Upper lobe of left lung (tissue), 6 donors: ENCODE measurements at regions not wholly inside any gene's neighbourhood (a gene's known extent, or its start where the extent isn't known, plus 50 kb on each side); places are given as distances from the start of the nearest gene placed in this dataset.

ENCODE experiments used
- ATAC-seq, 2 donors: fragments of 200-7000 bp; cut with Tn5 transposase; one replicate each; pipeline ENCODE4 v1.9.1; 2022; ENCODE audit warnings: mild to moderate bottlenecking in 2 of 2, moderate library complexity in 2 of 2; ENCODE audit not compliant: low FRiP score in 2 of 2
- DNase-seq, 2 donors: peaks; one replicate each; pipeline ENCODE4 v3.0.0-alpha.2; 2019 to 2020
- H3K27ac ChIP-seq, 4 donors: fragments of 200-600 bp; sonication (generic); one replicate each; pipeline ENCODE4 v1.5.1; 2016 to 2019
- H3K27me3 ChIP-seq, 4 donors: fragments of 200-600 bp; sonication (generic); one replicate each; pipeline ENCODE4 v1.5.1; 2017 to 2019
- H3K36me3 ChIP-seq, 4 donors: fragments of 200-600 bp; sonication (generic); one replicate each; pipeline ENCODE4 v1.5.1; 2016 to 2019
- H3K4me1 ChIP-seq, 4 donors: fragments of 200-600 bp; sonication (generic); one replicate each; pipeline ENCODE4 v1.5.1; 2018 to 2019
- H3K4me3 ChIP-seq, 4 donors: fragments of 200-600 bp; sonication (generic); one replicate each; pipeline ENCODE4 v1.5.1; 2017 to 2019; ENCODE audit warnings: mild to moderate bottlenecking in 2 of 4, moderate library complexity in 1 of 4
- H3K9me3 ChIP-seq, 4 donors: fragments of 200-600 bp; sonication (generic); one replicate each; pipeline ENCODE4 v1.5.1; 2018 to 2019
- CTCF ChIP-seq, 6 experiments: fragments of 450-650 bp in 4 of 6; fragments of 200-600 bp in 2 of 6; sonication (generic) in 2 of 6; IDR thresholded peaks; one replicate each; pipeline ENCODE4 v1.5.1; 2016 to 2019; ENCODE audit warnings: antibody characterized with exemption in 6 of 6
- EP300 ChIP-seq, 4 donors: sonication (generic); formaldehyde crosslinking; IDR thresholded peaks; one replicate each; pipeline ENCODE4 v1.5.1; 2017; ENCODE audit warnings: antibody characterized with exemption in 4 of 4, control low read depth in 2 of 4
- POLR2A ChIP-seq, 4 donors: fragments of 450-650 bp; IDR thresholded peaks; one replicate each; pipeline ENCODE4 v1.5.1; 2016 to 2017; ENCODE audit warnings: antibody characterized with exemption in 4 of 4, mild to moderate bottlenecking in 2 of 4
- POLR2AphosphoS5 ChIP-seq, 2 donors: sonication (generic); formaldehyde crosslinking; IDR thresholded peaks; one replicate each; pipeline ENCODE4 v1.5.1; 2017; ENCODE audit warnings: antibody characterized with exemption in 2 of 2
- WGBS, 2 donors: methylation state at CpG; one replicate each; pipeline ENCODE4 v1.1.5; 2017 to 2018; 5-methylcytosine and 5-hydroxymethylcytosine counted together
- donor health status: DM: no; HTN: no; CAD: no; lungs with moderate emphysema.
- donor health status: DM: no; HTN: yes; CAD: no; lungs with severe emphysema.

GRCh38 chr6:138714493-138714892 lies 59.1 kb upstream of the CCDC28A start:
- Histone ChIP-seq H3K27me3 (no peaks in the 10 kb centered on the region), H3K9me3 (peaks cover 0 to 7% (median 5%) of the 10 kb centered on the region in 4 donors), H3K4me1 (peaks cover 0 to 5% (median 2%) of the 10 kb centered on the region in 4 donors), H3K36me3 (no peaks in the 10 kb centered on the region), H3K27ac (no peak overlapping the region), H3K4me3 (no peak overlapping the region)
- TF ChIP-seq CTCF (IDR thresholded peaks at IDR 0.05) = no peak
- no peak for TF ChIP-seq EP300 (IDR thresholded peaks at IDR 0.05)
- no peak for TF ChIP-seq POLR2AphosphoS5 (IDR thresholded peaks at IDR 0.05)
- DNase-seq (no peak), ATAC-seq (no peak)

- no peak overlapping the region for H3K27ac ChIP-seq
- no peaks in the 10 kb centered on the region for H3K36me3 ChIP-seq
- no peak overlapping the region for H3K4me3 ChIP-seq
- ATAC-seq (no peak), DNase-seq (no peak)
- TF ChIP-seq CTCF (IDR thresholded peaks at IDR 0.05) = no peak
- TF ChIP-seq POLR2A (IDR thresholded peaks at IDR 0.05) = no peak
- no peak for TF ChIP-seq EP300 (IDR thresholded peaks at IDR 0.05)
- no peak for TF ChIP-seq POLR2AphosphoS5 (IDR thresholded peaks at IDR 0.05)
- H3K4me1 ChIP-seq = peaks cover 0 to 13% (median 2%) of the 10 kb centered on the region in 4 donors
- WGBS, 2 donors = 79 to 82% methylated on average over 1 of the region's 1 CpG
- no peaks in the 10 kb centered on the region for H3K27me3 ChIP-seq
- peaks cover 0 to 7% (median 5%) of the 10 kb centered on the region in 4 donors for H3K9me3 ChIP-seq
Measured at GRCh38 chr6:138716013-138716412, 57.6 kb upstream of the CCDC28A start.

- peaks cover 0 to 7% (median 5%) of the 10 kb centered on the region in 4 donors for H3K9me3 ChIP-seq
- H3K36me3 ChIP-seq = no peaks in the 10 kb centered on the region
- WGBS, 2 donors = 83 to 92% methylated on average over 4 of the region's 4 CpGs
- DNase-seq (no peak), ATAC-seq (no peak)
- no peak overlapping the region for H3K4me3 ChIP-seq
- TF ChIP-seq EP300 (IDR thresholded peaks at IDR 0.05) (no peak), POLR2AphosphoS5 (IDR thresholded peaks at IDR 0.05) (no peak), POLR2A (IDR thresholded peaks at IDR 0.05) (no peak), CTCF (IDR thresholded peaks at IDR 0.05) (no peak)
- no peaks in the 10 kb centered on the region for H3K27me3 ChIP-seq
- peaks cover 0 to 13% (median 2%) of the 10 kb centered on the region in 4 donors for H3K4me1 ChIP-seq
- H3K27ac ChIP-seq = no peak overlapping the region
Measured at GRCh38 chr6:138716971-138717665, 56.5 kb upstream of the CCDC28A start.

- H3K27ac ChIP-seq = peak overlapping the region in 2 of 4 donors; percentile 4 to 70
- WGBS, 2 donors = 61 to 63% methylated on average over 3 of the region's 3 CpGs
- H3K36me3 ChIP-seq = no peaks in the 10 kb centered on the region
- H3K4me3 ChIP-seq = no peak overlapping the region
- H3K9me3 ChIP-seq = peaks cover 0 to 7% (median 4%) of the 10 kb centered on the region in 4 donors
- TF ChIP-seq EP300 (IDR thresholded peaks at IDR 0.05) (no peak), POLR2A (IDR thresholded peaks at IDR 0.05) (no peak), CTCF (IDR thresholded peaks at IDR 0.05) (no peak), POLR2AphosphoS5 (IDR thresholded peaks at IDR 0.05) (no peak)
- DNase-seq (no peak), ATAC-seq (peak in 1 of 2 donors; percentile 35)
- no peaks in the 10 kb centered on the region for H3K27me3 ChIP-seq
- H3K4me1 ChIP-seq = peaks cover 0 to 20% (median 7%) of the 10 kb centered on the region in 4 donors
Measured at GRCh38 chr6:138719011-138719635, 54.4 kb upstream of the CCDC28A start.
